ENCODE measurements at regions not wholly inside any gene's neighbourhood (a gene's known extent, or its start where the extent isn't known, plus 50 kb on each side); places are given as distances from the start of the nearest gene placed in this dataset.

DNA sequence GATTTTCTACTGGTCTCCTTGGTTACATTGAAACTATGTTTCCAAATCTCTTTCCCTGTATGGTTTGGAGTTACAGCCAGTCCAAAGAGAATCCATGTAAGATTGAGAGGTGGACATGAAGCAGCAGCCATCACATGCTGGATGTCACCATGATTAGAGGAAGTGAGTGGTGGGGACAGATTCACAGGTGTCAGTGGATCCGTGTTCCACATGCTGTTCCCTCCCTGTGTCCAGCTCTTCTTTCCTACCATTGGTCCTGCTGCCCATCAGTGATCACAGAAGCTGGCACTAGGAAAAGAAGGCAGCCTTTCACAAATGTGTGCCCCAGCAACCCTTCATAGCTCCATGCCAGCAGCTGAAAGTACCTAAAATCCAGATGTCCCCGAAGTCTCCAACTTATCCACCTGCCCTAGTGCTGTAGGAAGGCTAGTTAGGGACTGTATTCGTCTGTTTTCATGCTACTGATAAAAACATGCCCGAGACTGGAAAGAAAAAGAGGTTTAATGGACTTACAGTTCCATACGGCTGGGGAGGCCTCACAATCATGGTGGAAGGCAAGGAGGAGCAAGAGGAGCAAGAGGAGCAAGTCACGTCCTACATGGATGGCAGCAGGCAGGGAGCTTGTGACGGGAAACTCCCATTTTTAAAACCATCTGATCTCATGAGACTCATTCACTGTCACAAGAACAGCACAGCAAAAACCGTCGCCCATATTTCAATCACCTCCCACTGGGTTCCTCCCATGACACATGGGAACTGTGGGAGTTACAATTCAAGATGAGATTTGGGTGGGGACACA, 207.5 kb downstream of the INSIG2 start:
- no peak for TF ChIP-seq EZH2phosphoT487 (IDR thresholded peaks at IDR 0.05; ENCODE audit: borderline replicate concordance)
- TF ChIP-seq, protein P1, sequence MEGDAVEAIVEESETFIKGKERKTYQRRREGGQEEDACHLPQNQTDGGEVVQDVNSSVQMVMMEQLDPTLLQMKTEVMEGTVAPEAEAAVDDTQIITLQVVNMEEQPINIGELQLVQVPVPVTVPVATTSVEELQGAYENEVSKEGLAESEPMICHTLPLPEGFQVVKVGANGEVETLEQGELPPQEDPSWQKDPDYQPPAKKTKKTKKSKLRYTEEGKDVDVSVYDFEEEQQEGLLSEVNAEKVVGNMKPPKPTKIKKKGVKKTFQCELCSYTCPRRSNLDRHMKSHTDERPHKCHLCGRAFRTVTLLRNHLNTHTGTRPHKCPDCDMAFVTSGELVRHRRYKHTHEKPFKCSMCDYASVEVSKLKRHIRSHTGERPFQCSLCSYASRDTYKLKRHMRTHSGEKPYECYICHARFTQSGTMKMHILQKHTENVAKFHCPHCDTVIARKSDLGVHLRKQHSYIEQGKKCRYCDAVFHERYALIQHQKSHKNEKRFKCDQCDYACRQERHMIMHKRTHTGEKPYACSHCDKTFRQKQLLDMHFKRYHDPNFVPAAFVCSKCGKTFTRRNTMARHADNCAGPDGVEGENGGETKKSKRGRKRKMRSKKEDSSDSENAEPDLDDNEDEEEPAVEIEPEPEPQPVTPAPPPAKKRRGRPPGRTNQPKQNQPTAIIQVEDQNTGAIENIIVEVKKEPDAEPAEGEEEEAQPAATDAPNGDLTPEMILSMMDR (conservative IDR thresholded peaks at IDR 0.05; ENCODE audit: low read length): no peak
